IPS-18a (cell line): ENCODE measurements at regions not wholly inside any gene's neighbourhood (a gene's known extent, or its start where the extent isn't known, plus 50 kb on each side); places are given as distances from the start of the nearest gene placed in this dataset.

Experiments
- H3K27ac ChIP-seq: one replicate; pipeline ENCODE4 v1.5.1; 2013; ENCODE audit warnings: low read length
- H3K27me3 ChIP-seq: one replicate; pipeline ENCODE4 v1.6.1; 2013; ENCODE audit warnings: mild to moderate bottlenecking, low read length; ENCODE audit not compliant: control insufficient read depth, insufficient read depth
- H3K36me3 ChIP-seq: one replicate; pipeline ENCODE4 v1.6.1; 2013; ENCODE audit warnings: low read depth, low read length; ENCODE audit not compliant: control insufficient read depth
- H3K4me1 ChIP-seq: one replicate; pipeline ENCODE4 v1.6.1; 2013; ENCODE audit warnings: low read depth, low read length; ENCODE audit not compliant: control insufficient read depth
- H3K4me3 ChIP-seq: one replicate; pipeline ENCODE4 v1.5.1; 2013; ENCODE audit warnings: low read length
- H3K9ac ChIP-seq: one replicate; pipeline ENCODE4 v1.6.1; 2013; ENCODE audit warnings: mild to moderate bottlenecking, low read length, moderate library complexity
- H3K9me3 ChIP-seq: one replicate; pipeline ENCODE4 v1.6.1; 2013; ENCODE audit warnings: low read depth, low read length; ENCODE audit not compliant: control insufficient read depth

DNA sequence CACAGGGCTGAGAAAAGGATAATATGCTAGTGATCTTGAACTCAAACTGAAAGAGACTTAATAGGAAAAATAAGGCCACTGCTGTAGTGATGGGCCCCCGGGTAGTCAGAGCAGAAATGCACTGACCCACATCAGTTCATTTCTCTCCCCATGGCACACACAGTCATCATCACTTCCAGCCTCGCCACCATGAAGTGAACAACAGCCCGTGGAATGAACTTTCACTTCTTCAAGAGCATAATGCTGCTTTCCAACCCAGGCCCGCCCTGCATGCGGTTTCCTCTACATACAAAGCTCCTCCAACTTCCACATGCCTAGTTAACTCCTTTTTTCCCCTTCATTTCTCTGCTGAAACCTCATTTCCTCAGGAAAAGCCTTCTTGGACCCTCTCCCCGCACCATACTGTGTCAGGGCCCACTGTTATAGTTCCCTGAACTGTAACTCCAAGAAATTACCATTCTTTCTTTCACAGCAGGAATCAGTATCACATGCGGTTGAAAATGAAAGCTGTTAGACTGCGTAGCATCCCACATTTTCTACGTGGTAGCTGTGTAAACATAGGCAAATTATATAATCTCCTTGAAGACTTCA, 65.8 kb upstream of the SMIM36 start:
- Histone ChIP-seq H3K36me3 (no peaks in the 10 kb centered on the region), H3K4me1 (no peaks in the 10 kb centered on the region), H3K27ac (no peak overlapping the region), H3K9me3 (no peaks in the 10 kb centered on the region), H3K4me3 (no peak overlapping the region), H3K27me3 (no peaks in the 10 kb centered on the region), H3K9ac (no peak overlapping the region)

GRCh38 chr17:55576237-55576995, 65.2 kb upstream of the SMIM36 start:
- Histone ChIP-seq H3K27ac (no peak overlapping the region), H3K4me1 (no peaks in the 10 kb centered on the region), H3K9me3 (no peaks in the 10 kb centered on the region), H3K9ac (no peak overlapping the region), H3K27me3 (no peaks in the 10 kb centered on the region), H3K4me3 (no peak overlapping the region), H3K36me3 (no peaks in the 10 kb centered on the region)

GRCh38 chr17:55575058-55575636, 63.9 kb upstream of the SMIM36 start:
- no peak overlapping the region for H3K9ac ChIP-seq
- H3K4me1 ChIP-seq: peaks cover 3% of the 10 kb centered on the region
- H3K27me3 ChIP-seq: no peaks in the 10 kb centered on the region
- no peaks in the 10 kb centered on the region for H3K36me3 ChIP-seq
- H3K4me3 ChIP-seq: no peak overlapping the region
- no peaks in the 10 kb centered on the region for H3K9me3 ChIP-seq
- H3K27ac ChIP-seq: no peak overlapping the region

GRCh38 chr17:55572599-55572998, 61.3 kb upstream of the SMIM36 start:
- no peaks in the 10 kb centered on the region for H3K9me3 ChIP-seq
- no peak overlapping the region for H3K4me3 ChIP-seq
- H3K27me3 ChIP-seq: no peaks in the 10 kb centered on the region
- H3K4me1 ChIP-seq: peaks cover 13% of the 10 kb centered on the region
- no peaks in the 10 kb centered on the region for H3K36me3 ChIP-seq
- no peak overlapping the region for H3K27ac ChIP-seq
- H3K9ac ChIP-seq: no peak overlapping the region

DNA sequence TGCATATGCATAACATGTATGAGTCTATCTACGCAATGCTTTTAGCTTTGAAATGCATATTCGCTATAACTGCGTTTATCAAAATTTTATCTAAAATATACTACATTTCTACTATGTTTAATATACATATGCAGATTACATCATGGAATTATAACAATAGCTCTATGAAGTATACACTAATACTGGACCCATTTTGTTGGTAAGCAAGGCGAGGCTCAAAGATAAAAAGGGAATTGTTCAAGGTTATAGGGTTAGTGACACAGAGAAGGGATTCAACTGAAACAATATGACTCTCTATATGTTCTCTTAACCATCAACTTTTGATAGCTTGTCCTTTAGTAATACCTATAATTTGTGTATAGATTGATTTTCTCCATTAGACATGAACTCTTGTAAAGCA, 60.9 kb upstream of the SMIM36 start:
- Histone ChIP-seq H3K4me3 (no peak overlapping the region), H3K36me3 (no peaks in the 10 kb centered on the region)

GRCh38 chr17:55571095-55571494, 59.8 kb upstream of the SMIM36 start:
- Histone ChIP-seq H3K4me1 (peaks cover 17% of the 10 kb centered on the region), H3K36me3 (no peaks in the 10 kb centered on the region), H3K9me3 (no peaks in the 10 kb centered on the region), H3K27me3 (no peaks in the 10 kb centered on the region), H3K4me3 (no peak overlapping the region), H3K9ac (no peak overlapping the region), H3K27ac (no peak overlapping the region)

More for the DNA sequence above, 60.9 kb upstream of the SMIM36 start:
- Histone ChIP-seq H3K9ac (no peak overlapping the region), H3K27ac (no peak overlapping the region), H3K4me1 (peaks cover 17% of the 10 kb centered on the region), H3K27me3 (no peaks in the 10 kb centered on the region), H3K9me3 (no peaks in the 10 kb centered on the region)

DNA sequence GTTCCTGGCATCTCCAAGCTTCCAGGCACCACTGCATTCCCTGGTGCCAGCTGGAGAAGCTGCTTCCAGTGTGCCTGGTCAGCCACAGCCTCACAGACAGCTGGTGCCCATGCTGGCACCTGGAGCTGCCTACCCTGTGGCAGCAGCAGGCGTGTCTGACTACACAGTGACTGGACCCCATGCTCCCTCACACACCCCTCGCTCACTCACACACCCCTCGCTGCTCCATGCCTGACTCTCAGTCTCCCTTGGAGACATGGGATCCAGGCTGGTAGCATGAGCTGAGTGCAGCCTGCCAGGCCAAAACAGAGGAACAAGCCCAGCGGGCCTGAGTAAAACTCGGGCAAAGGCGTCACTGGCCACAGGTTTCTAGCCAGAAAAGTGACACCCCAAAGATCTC, 59.1 kb upstream of the SMIM36 start:
- H3K4me3 ChIP-seq: no peak overlapping the region

DNA sequence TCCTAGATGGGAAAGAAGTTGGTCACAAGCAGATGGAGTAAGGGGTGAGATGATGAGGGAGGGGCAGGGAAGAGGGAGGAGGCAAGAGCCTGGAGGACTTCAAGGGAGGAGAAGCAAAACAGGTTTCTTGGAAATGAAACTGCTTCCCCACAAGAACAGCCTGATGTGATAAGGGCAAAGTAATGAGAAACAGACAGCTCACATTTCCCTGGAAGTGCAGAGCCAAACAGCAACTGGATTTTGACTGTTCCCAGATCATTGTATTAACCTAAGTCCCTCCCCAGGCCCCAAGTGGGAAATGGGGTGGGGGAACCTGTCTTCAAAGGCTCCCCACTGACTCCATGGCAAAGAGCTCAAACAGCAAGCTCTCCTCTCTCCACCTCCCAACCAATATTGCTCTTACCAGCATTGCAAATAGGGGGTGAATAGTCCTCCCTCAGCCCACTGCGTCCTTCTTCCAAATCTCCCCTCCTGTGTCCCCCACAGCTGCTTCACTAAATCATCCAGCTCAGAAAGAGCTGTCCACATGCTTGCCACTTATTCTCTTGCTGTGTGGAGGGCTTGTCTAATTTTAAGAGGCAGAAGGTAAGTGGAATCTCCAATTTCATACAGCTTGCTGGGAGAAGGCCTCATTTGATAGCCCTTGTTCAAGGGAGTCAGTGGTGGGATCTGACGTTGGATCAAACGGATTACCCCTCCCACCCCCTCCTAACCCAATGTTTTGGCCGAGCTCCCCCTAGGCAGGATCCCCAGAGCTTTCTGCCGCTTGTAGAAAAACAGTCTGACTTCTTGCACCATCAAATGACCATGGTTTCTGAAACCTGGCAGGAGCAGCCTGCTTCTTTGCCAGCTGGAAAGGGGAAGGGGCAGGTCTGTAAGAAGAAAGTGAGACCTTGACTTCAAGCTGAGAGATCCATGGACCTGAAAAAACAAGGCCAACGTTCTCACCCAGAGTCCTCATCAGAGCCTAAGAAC, 56.3 kb upstream of the SMIM36 start:
- Histone ChIP-seq H3K9me3 (no peaks in the 10 kb centered on the region), H3K36me3 (no peaks in the 10 kb centered on the region), H3K4me3 (no peak overlapping the region), H3K9ac (no peak overlapping the region), H3K4me1 (peaks cover 17% of the 10 kb centered on the region), H3K27me3 (no peaks in the 10 kb centered on the region), H3K27ac (no peak overlapping the region)

More for the DNA sequence above, 59.1 kb upstream of the SMIM36 start:
- no peaks in the 10 kb centered on the region for H3K27me3 ChIP-seq
- H3K9me3 ChIP-seq: no peaks in the 10 kb centered on the region
- no peaks in the 10 kb centered on the region for H3K36me3 ChIP-seq
- H3K4me1 ChIP-seq: peaks cover 17% of the 10 kb centered on the region
- no peak overlapping the region for H3K27ac ChIP-seq
- no peak overlapping the region for H3K9ac ChIP-seq

DNA sequence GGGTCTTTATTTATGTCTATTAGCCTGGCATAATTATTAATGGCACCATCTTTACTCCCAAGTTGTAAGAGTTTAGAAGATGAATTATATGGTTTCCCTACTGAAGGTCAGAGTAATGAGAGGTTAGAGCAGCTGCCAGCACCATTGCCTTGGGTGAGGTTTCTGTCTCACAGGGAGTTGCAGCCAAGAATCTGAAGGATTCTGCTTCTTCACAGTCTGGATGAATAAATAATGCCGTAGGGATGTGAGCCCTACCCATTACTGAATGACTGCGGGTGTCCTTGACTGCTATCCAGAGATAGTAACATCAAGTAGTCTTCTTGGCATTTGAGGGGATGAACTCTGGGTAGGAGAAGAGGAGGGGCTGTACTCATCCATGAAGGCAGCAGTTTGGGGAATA, 52.8 kb upstream of the SMIM36 start:
- no peak overlapping the region for H3K4me3 ChIP-seq
- H3K36me3 ChIP-seq: no peaks in the 10 kb centered on the region
- H3K4me1 ChIP-seq: peaks cover 14% of the 10 kb centered on the region
- H3K9ac ChIP-seq: no peak overlapping the region
- H3K27me3 ChIP-seq: no peaks in the 10 kb centered on the region
- H3K9me3 ChIP-seq: no peaks in the 10 kb centered on the region
- no peak overlapping the region for H3K27ac ChIP-seq

- peaks cover 12% of the 10 kb centered on the region for H3K4me1 ChIP-seq
- no peaks in the 10 kb centered on the region for H3K27me3 ChIP-seq
- H3K36me3 ChIP-seq: no peaks in the 10 kb centered on the region
- H3K4me3 ChIP-seq: no peak overlapping the region
- no peak overlapping the region for H3K27ac ChIP-seq
- no peak overlapping the region for H3K9ac ChIP-seq
- no peaks in the 10 kb centered on the region for H3K9me3 ChIP-seq
These were observed 52.1 kb upstream of the SMIM36 start for GRCh38 chr17:55563363-55563762.

- no peak overlapping the region for H3K27ac ChIP-seq
- H3K4me3 ChIP-seq: no peak overlapping the region
- H3K4me1 ChIP-seq: no peaks in the 10 kb centered on the region
- H3K9me3 ChIP-seq: no peaks in the 10 kb centered on the region
- no peaks in the 10 kb centered on the region for H3K36me3 ChIP-seq
- H3K27me3 ChIP-seq: no peaks in the 10 kb centered on the region
- no peak overlapping the region for H3K9ac ChIP-seq
These were observed 50.8 kb upstream of the SMIM36 start for GRCh38 chr17:55561973-55562495.
